ENCODE measurements at regions not wholly inside any gene's neighbourhood (a gene's known extent, or its start where the extent isn't known, plus 50 kb on each side); places are given as distances from the start of the nearest gene placed in this dataset.

GRCh38 chr12:45504316-45505010, 225.0 kb upstream of the ARID2 start:
- Histone ChIP-seq H3K27ac (ENCODE audit: insufficient read depth, low read depth, low read length) (no peak overlapping the region), H3K27me3 (ENCODE audit: control insufficient read depth in 2 of 2, insufficient read depth in 2 of 2, low read length in 2 of 2) (peaks cover 9 to 10% of the 10 kb centered on the region in 2 experiments), H3K36me3 (ENCODE audit: control insufficient read depth in 2 of 2, extremely low read depth in 1 of 2, insufficient read depth in 2 of 2, low read length in 2 of 2) (no peaks in the 10 kb centered on the region), H3K9me3 (replicated peaks; ENCODE audit: control insufficient read depth, insufficient read depth, low read length) (no peaks in the 10 kb centered on the region), H3K4me1 (ENCODE audit: control insufficient read depth, extremely low read depth, insufficient read depth, low read length) (no peaks in the 10 kb centered on the region), H3K4me3 (replicated peaks in 1 of 3; ENCODE audit: insufficient read depth in 1 of 3, low read depth in 1 of 3, low read length in 3 of 3) (no peak overlapping the region), H4K20me1 (replicated peaks; ENCODE audit: control insufficient read depth, extremely low read depth, insufficient read depth, low read length) (no peaks in the 10 kb centered on the region), H2AFZ (ENCODE audit: low read depth, low read length) (no peak overlapping the region), H3K9ac (replicated peaks; ENCODE audit: extremely low read depth, insufficient read depth, low read length) (no peak overlapping the region), H3K4me2 (ENCODE audit: insufficient read depth, low read length) (no peak overlapping the region), H3K9me1 (replicated peaks; ENCODE audit: control insufficient read depth, extremely low read depth, insufficient read depth, low read length) (no peaks in the 10 kb centered on the region), H3K79me2 (ENCODE audit: control insufficient read depth, insufficient read depth, low read length) (no peaks in the 10 kb centered on the region)
- no TSS peak for BruUV-seq (replicated peaks)
- CTCF ChIA-PET: no interaction called here
- DNase-seq (ENCODE audit: low read depth, low spot score) (no peak), FAIRE-seq (no peak)
- dilution Hi-C loops (cut with MboI; ENCODE audit: extremely low pct_ligation_motif_present, low sequenced_read_pairs): no loop called here
- intact Hi-C loops (cut with micrococcal nuclease): no loop called here
- TF ChIP-seq EZH2 (IDR thresholded peaks at IDR 0.05; ENCODE audit: borderline replicate concordance, low read depth, low read length, severe bottlenecking): no peak
- TF ChIP-seq JUN (IDR thresholded peaks at IDR 0.05; ENCODE audit: borderline replicate concordance, insufficient read depth, insufficient read length, low read depth): no peak
- TF ChIP-seq POLR2A (IDR thresholded peaks at IDR 0.05; ENCODE audit: low read depth, low read length): no peak
- TF ChIP-seq MYC (IDR thresholded peaks at IDR 0.05; ENCODE audit: low read depth, low read length): no peak
- no peak for TF ChIP-seq POLR2AphosphoS5 (IDR thresholded peaks at IDR 0.05; ENCODE audit: insufficient read depth, low read depth, low read length)
- TF ChIP-seq, protein P1, sequence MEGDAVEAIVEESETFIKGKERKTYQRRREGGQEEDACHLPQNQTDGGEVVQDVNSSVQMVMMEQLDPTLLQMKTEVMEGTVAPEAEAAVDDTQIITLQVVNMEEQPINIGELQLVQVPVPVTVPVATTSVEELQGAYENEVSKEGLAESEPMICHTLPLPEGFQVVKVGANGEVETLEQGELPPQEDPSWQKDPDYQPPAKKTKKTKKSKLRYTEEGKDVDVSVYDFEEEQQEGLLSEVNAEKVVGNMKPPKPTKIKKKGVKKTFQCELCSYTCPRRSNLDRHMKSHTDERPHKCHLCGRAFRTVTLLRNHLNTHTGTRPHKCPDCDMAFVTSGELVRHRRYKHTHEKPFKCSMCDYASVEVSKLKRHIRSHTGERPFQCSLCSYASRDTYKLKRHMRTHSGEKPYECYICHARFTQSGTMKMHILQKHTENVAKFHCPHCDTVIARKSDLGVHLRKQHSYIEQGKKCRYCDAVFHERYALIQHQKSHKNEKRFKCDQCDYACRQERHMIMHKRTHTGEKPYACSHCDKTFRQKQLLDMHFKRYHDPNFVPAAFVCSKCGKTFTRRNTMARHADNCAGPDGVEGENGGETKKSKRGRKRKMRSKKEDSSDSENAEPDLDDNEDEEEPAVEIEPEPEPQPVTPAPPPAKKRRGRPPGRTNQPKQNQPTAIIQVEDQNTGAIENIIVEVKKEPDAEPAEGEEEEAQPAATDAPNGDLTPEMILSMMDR (IDR thresholded peaks at IDR 0.05; ENCODE audit: extremely low read depth in 1 of 2, insufficient read depth in 1 of 2, low read depth in 1 of 2, low read length in 2 of 2): no peak
- no peak for TF ChIP-seq FOS (IDR thresholded peaks at IDR 0.05; ENCODE audit: borderline replicate concordance, insufficient read depth, low read length)
- TF ChIP-seq, protein P2, sequence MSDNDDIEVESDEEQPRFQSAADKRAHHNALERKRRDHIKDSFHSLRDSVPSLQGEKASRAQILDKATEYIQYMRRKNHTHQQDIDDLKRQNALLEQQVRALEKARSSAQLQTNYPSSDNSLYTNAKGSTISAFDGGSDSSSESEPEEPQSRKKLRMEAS (IDR thresholded peaks at IDR 0.05; ENCODE audit: insufficient read depth, insufficient read length): no peak
- TF ChIP-seq GATA2 (IDR thresholded peaks at IDR 0.05; ENCODE audit: insufficient read depth, insufficient read length, low read depth, low read length): no peak
- POLR2A ChIA-PET: no interaction called here

All from endothelial cell of umbilical vein (primary cell).